ENCODE measurements at regions not wholly inside any gene's neighbourhood (a gene's known extent, or its start where the extent isn't known, plus 50 kb on each side); places are given as distances from the start of the nearest gene placed in this dataset.

GRCh38 chr3:168514252-168514651, 418.5 kb upstream of the GOLIM4 start:
- ChIA-PET CTCF (interaction anchor here (1.1 kb wide), 1 partner anchor 333 kb away, joined by 11 read pairs; no protein-coding TSS in a partner anchor), POLR2A (no interaction called here)
- TF ChIP-seq, protein P1, sequence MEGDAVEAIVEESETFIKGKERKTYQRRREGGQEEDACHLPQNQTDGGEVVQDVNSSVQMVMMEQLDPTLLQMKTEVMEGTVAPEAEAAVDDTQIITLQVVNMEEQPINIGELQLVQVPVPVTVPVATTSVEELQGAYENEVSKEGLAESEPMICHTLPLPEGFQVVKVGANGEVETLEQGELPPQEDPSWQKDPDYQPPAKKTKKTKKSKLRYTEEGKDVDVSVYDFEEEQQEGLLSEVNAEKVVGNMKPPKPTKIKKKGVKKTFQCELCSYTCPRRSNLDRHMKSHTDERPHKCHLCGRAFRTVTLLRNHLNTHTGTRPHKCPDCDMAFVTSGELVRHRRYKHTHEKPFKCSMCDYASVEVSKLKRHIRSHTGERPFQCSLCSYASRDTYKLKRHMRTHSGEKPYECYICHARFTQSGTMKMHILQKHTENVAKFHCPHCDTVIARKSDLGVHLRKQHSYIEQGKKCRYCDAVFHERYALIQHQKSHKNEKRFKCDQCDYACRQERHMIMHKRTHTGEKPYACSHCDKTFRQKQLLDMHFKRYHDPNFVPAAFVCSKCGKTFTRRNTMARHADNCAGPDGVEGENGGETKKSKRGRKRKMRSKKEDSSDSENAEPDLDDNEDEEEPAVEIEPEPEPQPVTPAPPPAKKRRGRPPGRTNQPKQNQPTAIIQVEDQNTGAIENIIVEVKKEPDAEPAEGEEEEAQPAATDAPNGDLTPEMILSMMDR (IDR thresholded peaks at IDR 0.05; ENCODE audit: insufficient read depth, low read length, missing control alignments): no peak
- H3K4me3 ChIP-seq (ENCODE audit: low read depth, low read length): no peak overlapping the region
- DNase-seq (ENCODE audit: low read depth, low spot score): no peak

DNA sequence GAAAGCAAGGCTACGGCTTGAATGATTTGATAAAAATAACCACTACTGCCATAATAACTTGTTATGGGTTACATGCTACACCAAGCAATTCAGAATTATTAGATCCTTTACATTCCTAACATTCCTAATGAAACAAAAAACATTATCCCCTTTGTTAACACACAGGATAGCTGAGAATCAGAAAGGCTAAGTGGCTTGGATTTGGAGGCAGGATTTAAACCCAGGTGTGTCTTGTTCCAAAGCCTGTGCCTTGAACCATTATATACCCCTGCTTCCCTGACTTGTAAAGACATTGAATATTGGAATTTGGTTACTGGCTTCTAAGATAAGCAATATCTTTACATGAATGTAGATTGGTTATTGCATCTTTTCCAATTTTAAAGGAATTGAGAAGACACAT, 417.1 kb upstream of the GOLIM4 start:
- no peak for DNase-seq (ENCODE audit: low read depth, low spot score)
- TF ChIP-seq, protein P1 (IDR thresholded peaks at IDR 0.05; ENCODE audit: insufficient read depth, low read length, missing control alignments): no peak
- CTCF ChIA-PET: interaction anchor here (1.0 kb wide), 1 partner anchor 301 kb away, joined by 3 read pairs; no protein-coding TSS in a partner anchor
- H3K4me3 ChIP-seq (ENCODE audit: low read depth, low read length): no peak overlapping the region
- POLR2A ChIA-PET: no interaction called here

- CTCF ChIA-PET: interaction anchor here (0.7 to 2.0 kb wide), 7 partner anchors 9 to 350 kb away, joined by 3 to 65 read pairs (median 4); no protein-coding TSS in a partner anchor
- POLR2A ChIA-PET: no interaction called here
- H3K4me3 ChIP-seq (ENCODE audit: low read depth, low read length): no peak overlapping the region
- DNase-seq (ENCODE audit: low read depth, low spot score): no peak
- TF ChIP-seq, protein P1 (IDR thresholded peaks at IDR 0.05; ENCODE audit: insufficient read depth, low read length, missing control alignments): peak; percentile 30
Measured at GRCh38 chr3:168511428-168512014, 415.8 kb upstream of the GOLIM4 start.

DNA sequence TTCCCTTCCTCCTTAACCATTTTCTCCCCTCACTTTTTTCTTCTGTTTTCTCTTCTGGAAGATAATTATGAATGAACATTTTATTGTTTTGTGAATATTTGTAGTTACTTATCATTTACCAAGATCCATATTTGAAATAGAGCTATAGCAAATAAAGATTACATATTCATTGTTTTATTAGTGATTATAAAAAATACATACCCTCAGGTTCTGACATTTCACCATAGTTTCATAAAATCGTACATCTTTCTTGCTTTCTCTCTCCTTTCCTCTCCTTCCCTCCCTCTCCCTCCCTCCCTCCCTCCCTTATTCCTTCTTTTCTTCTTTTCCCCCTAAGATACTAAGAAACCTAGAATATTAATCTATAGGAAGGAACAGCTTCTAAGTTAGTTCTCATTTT, 410.9 kb upstream of the GOLIM4 start:
- CTCF ChIA-PET: interaction anchor here (3.8 kb wide), 1 partner anchor 341 kb away, joined by 20 read pairs; no protein-coding TSS in a partner anchor
- no peak for DNase-seq (ENCODE audit: low read depth, low spot score)
- no peak overlapping the region for H3K4me3 ChIP-seq (ENCODE audit: low read depth, low read length)
- POLR2A ChIA-PET: no interaction called here
- TF ChIP-seq, protein P1 (IDR thresholded peaks at IDR 0.05; ENCODE audit: insufficient read depth, low read length, missing control alignments): no peak

GRCh38 chr3:168501570-168501969, 405.8 kb upstream of the GOLIM4 start:
- DNase-seq (ENCODE audit: low read depth, low spot score): no peak
- TF ChIP-seq, protein P1 (IDR thresholded peaks at IDR 0.05; ENCODE audit: insufficient read depth, low read length, missing control alignments): no peak
- no peak overlapping the region for H3K4me3 ChIP-seq (ENCODE audit: low read depth, low read length)
- ChIA-PET POLR2A (no interaction called here), CTCF (interaction anchor here (0.7 to 1.5 kb wide), 2 partner anchors 9 to 10 kb away, joined by 3 to 4 read pairs; no protein-coding TSS in a partner anchor)

GRCh38 chr3:168498194-168498593, 402.5 kb upstream of the GOLIM4 start:
- DNase-seq (ENCODE audit: low read depth, low spot score): no peak
- no peak overlapping the region for H3K4me3 ChIP-seq (ENCODE audit: low read depth, low read length)
- CTCF ChIA-PET: no interaction called here
- POLR2A ChIA-PET: no interaction called here
- TF ChIP-seq, protein P1 (IDR thresholded peaks at IDR 0.05; ENCODE audit: insufficient read depth, low read length, missing control alignments): no peak

All from AG04449 (cell line).